SU-DHL-6 (cell line): ENCODE measurements at regions not wholly inside any gene's neighbourhood (a gene's known extent, or its start where the extent isn't known, plus 50 kb on each side); places are given as distances from the start of the nearest gene placed in this dataset.

Experiments
- H2AFZ ChIP-seq: fragments of 200-600 bp; sonication (generic); 2 replicates; pipeline ENCODE4 v1.6.1; 2014; ENCODE audit warnings: low read depth, mild to moderate bottlenecking, moderate library complexity, mixed read lengths, antibody characterized with exemption, low read length; ENCODE audit not compliant: severe bottlenecking
- H3F3A ChIP-seq: fragments of 200-600 bp; shearing (Covaris generic); 2 replicates; pipeline ENCODE4 v1.6.0; 2016; ENCODE audit warnings: antibody characterized with exemption, mild to moderate bottlenecking; ENCODE audit not compliant: insufficient read depth
- H3K27ac ChIP-seq: fragments of 200-600 bp; sonication (generic); 2 replicates; pipeline ENCODE4 v1.5.1; 2016; ENCODE audit warnings: low read depth, mild to moderate bottlenecking, low read length, moderate library complexity, mixed read lengths
- H3K27me3 ChIP-seq: fragments of 200-600 bp; sonication (generic), shearing (Covaris generic); 2 replicates; pipeline ENCODE4 v1.6.0; 2014; ENCODE audit warnings: mild to moderate bottlenecking, low read length
- H3K36me3 ChIP-seq: fragments of 200-600 bp; sonication (generic); 2 replicates; pipeline ENCODE4 v1.6.1; 2014; ENCODE audit warnings: mild to moderate bottlenecking, low read length, mixed read lengths
- H3K4me2 ChIP-seq: fragments of 300-600, 200-600 bp; shearing (Covaris generic), sonication (generic); 2 replicates; pipeline ENCODE4 v1.6.0; 2014; ENCODE audit warnings: low read length, low read depth, mild to moderate bottlenecking; ENCODE audit not compliant: poor library complexity, severe bottlenecking
- H3K4me3 ChIP-seq: fragments of 200-600 bp; sonication (generic); 2 replicates; pipeline ENCODE4 v1.5.1; 2014; ENCODE audit warnings: antibody characterized with exemption, low read length, mild to moderate bottlenecking, mixed read lengths; ENCODE audit not compliant: insufficient read depth, poor library complexity, severe bottlenecking
- H3K79me2 ChIP-seq: fragments of 200-600 bp; sonication (generic); 2 replicates; pipeline ENCODE4 v1.6.1; 2014; ENCODE audit warnings: mild to moderate bottlenecking, low read length, moderate library complexity; ENCODE audit not compliant: insufficient read depth
- H3K9ac ChIP-seq: fragments of 200-600 bp; sonication (generic); 2 replicates; pipeline ENCODE4 v1.7.0; 2014; ENCODE audit warnings: mild to moderate bottlenecking, low read length
- H3K9me2 ChIP-seq: fragments of 200-600 bp; sonication (generic); replicated peaks from 2 replicates; pipeline ENCODE4 v1.6.1; 2014; ENCODE audit warnings: low read length; ENCODE audit not compliant: insufficient read depth
- H3K9me3 ChIP-seq: fragments of 200-600 bp; sonication (generic); 2 replicates; pipeline ENCODE4 v1.6.1; 2014; ENCODE audit warnings: low read length, mixed read lengths; ENCODE audit not compliant: insufficient read depth
- H4K20me1 ChIP-seq: fragments of 200-600 bp; sonication (generic); 2 replicates; pipeline ENCODE4 v1.6.1; 2014; ENCODE audit warnings: low read depth, mild to moderate bottlenecking, antibody characterized with exemption, low read length, moderate library complexity, mixed read lengths
- EZH2phosphoT487 ChIP-seq: fragments of 200-600 bp; sonication (generic), shearing (Covaris generic); conservative IDR thresholded peaks from 2 replicates; pipeline ENCODE4 v1.6.1; 2018; ENCODE audit warnings: mild to moderate bottlenecking, antibody characterized with exemption, low read length, moderate library complexity, mixed read lengths
- TF ChIP-seq, protein P1 (sequence below): fragments of 200-600 bp; sonication (generic); IDR thresholded peaks from one replicate; pipeline ENCODE4 v1.5.1; 2017; ENCODE audit warnings: antibody characterized with exemption, mild to moderate bottlenecking, low read length, moderate library complexity; ENCODE audit not compliant: insufficient read depth, poor library complexity, severe bottlenecking

DNA sequence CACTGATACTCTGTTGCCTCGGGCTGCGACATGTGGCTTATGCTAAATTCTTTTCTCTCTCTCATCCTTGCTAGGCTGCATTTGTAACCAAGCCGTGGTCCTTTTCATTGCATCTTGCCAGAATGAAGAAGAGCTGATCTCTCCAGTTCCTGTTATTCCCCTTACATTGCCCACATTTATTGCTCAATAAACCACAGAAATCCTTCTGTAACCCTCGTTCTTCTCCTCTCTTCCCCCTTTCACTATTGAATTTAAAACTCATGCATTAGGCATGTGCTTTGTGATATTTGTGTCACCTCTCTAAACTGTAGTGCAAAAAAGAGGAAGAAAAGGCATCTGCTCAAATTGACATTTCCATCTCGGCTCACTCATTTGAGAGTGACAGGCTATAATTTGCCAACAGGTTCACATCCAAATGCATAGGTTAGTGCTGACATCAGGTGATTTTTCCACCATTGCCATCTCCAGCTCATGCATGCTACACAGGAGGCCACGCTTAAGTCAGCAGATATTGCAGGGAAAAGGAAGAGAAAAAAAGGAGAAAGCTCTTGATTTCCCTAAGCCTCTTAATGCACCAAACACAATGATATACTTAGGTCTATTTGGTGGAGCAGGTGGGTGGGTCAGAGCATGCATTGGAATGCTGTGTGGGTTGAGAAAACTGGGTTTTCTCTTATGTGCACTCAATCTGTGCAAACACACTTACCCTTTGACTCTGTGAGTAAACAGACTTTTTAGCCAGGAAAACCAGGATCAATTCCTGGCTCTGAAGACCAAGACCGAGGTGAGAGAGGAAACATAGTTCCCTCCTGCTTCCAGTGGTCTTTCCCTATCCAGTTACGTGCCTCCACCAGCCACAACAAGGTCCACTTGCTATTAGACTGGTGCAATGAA lies 642.7 kb downstream of the HS3ST4 start:
- H3K4me3 ChIP-seq = no peak overlapping the region
- H3F3A ChIP-seq = no peaks in the 10 kb centered on the region
- no peaks in the 10 kb centered on the region for H3K9me3 ChIP-seq
- no peak overlapping the region for H3K27ac ChIP-seq
- no peaks in the 10 kb centered on the region for H3K36me3 ChIP-seq
- no peaks in the 10 kb centered on the region for H3K79me2 ChIP-seq
- H3K27me3 ChIP-seq = no peaks in the 10 kb centered on the region
- H3K9me2 ChIP-seq = no peaks in the 10 kb centered on the region
- no peak for TF ChIP-seq EZH2phosphoT487
- TF ChIP-seq, protein P1, sequence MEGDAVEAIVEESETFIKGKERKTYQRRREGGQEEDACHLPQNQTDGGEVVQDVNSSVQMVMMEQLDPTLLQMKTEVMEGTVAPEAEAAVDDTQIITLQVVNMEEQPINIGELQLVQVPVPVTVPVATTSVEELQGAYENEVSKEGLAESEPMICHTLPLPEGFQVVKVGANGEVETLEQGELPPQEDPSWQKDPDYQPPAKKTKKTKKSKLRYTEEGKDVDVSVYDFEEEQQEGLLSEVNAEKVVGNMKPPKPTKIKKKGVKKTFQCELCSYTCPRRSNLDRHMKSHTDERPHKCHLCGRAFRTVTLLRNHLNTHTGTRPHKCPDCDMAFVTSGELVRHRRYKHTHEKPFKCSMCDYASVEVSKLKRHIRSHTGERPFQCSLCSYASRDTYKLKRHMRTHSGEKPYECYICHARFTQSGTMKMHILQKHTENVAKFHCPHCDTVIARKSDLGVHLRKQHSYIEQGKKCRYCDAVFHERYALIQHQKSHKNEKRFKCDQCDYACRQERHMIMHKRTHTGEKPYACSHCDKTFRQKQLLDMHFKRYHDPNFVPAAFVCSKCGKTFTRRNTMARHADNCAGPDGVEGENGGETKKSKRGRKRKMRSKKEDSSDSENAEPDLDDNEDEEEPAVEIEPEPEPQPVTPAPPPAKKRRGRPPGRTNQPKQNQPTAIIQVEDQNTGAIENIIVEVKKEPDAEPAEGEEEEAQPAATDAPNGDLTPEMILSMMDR = no peak
- no peak overlapping the region for H3K4me2 ChIP-seq
- H4K20me1 ChIP-seq = no peaks in the 10 kb centered on the region
- no peak overlapping the region for H2AFZ ChIP-seq
- no peak overlapping the region for H3K9ac ChIP-seq

DNA sequence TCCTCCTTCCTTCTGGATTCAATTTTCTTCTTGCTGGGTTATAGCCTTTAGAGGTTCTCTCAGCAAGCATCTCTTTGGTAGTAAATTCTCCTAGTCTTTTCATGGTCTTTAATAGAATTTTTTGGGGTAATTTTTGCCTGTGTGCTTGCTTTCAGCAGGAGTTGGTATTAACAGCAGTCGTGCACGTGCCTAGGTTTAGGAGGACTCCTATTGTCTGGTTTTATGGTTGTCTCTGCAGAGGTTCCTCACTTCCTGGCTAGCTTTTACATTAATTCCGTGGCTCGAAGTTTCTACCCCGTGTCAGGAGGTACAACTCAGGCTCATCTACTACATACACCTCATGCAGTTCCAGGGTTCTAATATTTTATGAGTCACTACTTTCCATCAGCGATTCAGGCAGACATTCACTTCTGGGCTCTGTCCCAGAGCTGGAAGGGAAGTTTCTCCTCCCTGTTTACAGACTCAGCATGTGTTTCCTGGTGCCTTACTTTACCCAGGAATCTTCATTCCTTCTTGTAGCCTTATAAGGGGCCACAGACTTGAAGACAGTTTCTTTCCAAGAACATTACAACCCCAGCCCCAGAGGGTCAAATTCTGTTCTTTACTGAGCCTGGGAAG lies 643.6 kb downstream of the HS3ST4 start:
- no peaks in the 10 kb centered on the region for H3K79me2 ChIP-seq
- H3F3A ChIP-seq = no peaks in the 10 kb centered on the region
- no peaks in the 10 kb centered on the region for H3K27me3 ChIP-seq
- no peak overlapping the region for H3K4me3 ChIP-seq
- no peak overlapping the region for H3K4me2 ChIP-seq
- H3K27ac ChIP-seq = no peak overlapping the region
- no peak overlapping the region for H2AFZ ChIP-seq
- no peaks in the 10 kb centered on the region for H3K9me2 ChIP-seq
- H3K9me3 ChIP-seq = no peaks in the 10 kb centered on the region
- no peak overlapping the region for H3K9ac ChIP-seq
- TF ChIP-seq, protein P1 = no peak
- no peak for TF ChIP-seq EZH2phosphoT487
- no peaks in the 10 kb centered on the region for H4K20me1 ChIP-seq
- no peaks in the 10 kb centered on the region for H3K36me3 ChIP-seq

DNA sequence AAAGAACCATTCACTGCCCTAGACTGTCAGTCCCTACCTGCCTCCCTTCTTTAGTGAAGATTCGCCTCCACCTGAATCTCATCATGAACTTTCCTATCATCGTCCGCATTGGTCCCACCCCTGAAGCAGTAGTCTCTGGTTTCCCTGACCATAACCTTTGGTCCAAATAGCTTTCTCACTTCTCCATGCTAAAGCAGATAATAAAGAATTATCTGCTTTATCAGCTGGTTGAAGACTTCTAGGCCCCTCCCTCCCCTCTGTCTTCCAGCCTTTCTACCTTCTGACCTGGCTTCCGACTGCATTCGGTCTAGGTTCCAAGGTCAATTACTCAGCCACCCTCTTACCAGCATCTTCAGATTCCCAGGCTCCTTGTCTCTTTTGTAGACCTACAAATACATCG lies 650.9 kb downstream of the HS3ST4 start:
- Histone ChIP-seq H3K27ac (no peak overlapping the region), H3K4me3 (no peak overlapping the region), H2AFZ (no peak overlapping the region), H3K79me2 (no peaks in the 10 kb centered on the region), H3K9me2 (no peaks in the 10 kb centered on the region), H3K9ac (no peak overlapping the region), H3K9me3 (no peaks in the 10 kb centered on the region), H3K36me3 (no peaks in the 10 kb centered on the region), H4K20me1 (no peaks in the 10 kb centered on the region), H3K27me3 (no peaks in the 10 kb centered on the region), H3K4me2 (no peak overlapping the region), H3F3A (no peaks in the 10 kb centered on the region)
- TF ChIP-seq EZH2phosphoT487 = no peak
- TF ChIP-seq, protein P1 = no peak
